HG03460 (cell line): ENCODE measurements at regions not wholly inside any gene's neighbourhood (a gene's known extent, or its start where the extent isn't known, plus 50 kb on each side); places are given as distances from the start of the nearest gene placed in this dataset.
"Not testable (repeated sequence)": the region's sequence is repeated elsewhere in the genome, so short reads cannot be mapped to it uniquely, and the experiment has no call there.

ENCODE experiments used
- ATAC-seq: cut with Tn5 transposase; IDR thresholded peaks from one replicate; pipeline ENCODE4 v1.9.1; 2021; ENCODE audit not compliant: unreplicated experiment

DNA sequence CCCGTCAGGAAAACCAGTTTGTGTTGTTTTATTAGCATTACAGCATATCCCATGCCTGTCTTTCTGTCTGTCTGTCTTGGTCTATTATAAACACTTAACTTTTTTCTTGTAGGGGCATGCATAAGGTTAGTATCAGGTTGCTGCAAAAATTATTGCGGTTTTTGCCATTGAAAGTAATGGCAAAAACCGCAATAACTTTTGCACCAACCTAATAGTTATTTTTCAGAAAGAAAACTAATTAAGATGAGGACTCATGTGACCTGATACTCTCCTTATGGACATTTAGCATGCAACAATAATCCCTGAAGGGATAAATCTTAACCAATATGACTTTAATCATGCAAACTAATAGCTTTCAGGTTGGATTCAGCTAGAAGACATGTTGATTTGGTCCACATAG, 326.7 kb upstream of the SUCLG2 start:
- ATAC-seq = no peak

DNA sequence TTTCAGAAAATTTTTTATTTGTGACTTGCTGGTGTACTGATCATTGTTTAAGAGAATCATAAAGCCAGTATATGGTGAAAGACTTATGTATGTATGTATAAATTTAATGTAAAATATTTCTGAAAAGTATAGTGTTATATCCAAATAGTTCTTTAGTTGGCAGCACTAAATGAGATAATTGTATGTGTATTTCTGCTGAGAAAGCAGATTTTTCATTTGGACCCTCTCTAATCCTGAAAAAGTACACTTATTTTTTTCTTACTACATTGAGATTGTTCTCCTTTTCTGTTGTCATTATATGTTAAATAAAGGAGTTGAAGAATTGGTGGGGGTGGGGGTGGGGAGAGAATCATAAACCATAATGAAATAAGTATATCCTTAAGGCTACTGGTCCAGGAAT, 324.9 kb upstream of the SUCLG2 start:
- ATAC-seq = no peak

DNA sequence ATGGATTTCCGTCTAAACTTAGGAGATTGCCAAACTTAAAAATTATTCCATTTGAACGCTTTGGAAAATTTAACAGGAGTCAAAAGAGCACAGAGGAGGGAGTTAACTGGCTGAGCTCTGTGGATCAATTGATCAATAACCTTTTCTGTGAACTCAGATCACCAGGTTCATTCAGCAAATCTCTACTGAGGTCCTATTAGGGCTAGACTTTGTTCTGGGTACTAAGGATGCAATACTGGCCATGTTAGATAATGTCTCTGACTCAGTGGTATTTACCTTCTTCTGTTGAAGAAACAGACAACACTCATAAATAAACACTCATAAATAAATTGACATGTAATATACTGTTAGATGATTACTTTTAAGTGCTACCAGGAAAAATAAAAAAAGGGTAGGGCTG, 323.4 kb upstream of the SUCLG2 start:
- no peak for ATAC-seq

DNA sequence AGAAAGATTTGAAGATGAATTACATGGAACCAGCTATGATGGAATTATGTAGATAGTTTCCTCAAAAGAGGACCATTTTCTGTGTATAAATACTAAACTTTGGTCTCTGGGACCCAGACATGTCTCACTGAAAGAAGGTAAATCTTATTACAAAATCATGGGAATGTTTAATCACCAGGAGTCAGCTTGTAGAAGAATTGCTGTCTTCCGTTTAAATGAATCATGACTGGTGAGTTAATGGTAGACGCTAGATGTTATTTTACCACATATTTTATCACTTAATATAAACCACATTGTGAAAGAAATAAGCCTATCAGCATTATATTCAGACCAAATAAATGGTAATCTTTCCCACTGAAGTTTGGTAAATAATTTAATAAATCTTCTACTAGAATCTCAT, 322.3 kb upstream of the SUCLG2 start:
- no peak for ATAC-seq

DNA sequence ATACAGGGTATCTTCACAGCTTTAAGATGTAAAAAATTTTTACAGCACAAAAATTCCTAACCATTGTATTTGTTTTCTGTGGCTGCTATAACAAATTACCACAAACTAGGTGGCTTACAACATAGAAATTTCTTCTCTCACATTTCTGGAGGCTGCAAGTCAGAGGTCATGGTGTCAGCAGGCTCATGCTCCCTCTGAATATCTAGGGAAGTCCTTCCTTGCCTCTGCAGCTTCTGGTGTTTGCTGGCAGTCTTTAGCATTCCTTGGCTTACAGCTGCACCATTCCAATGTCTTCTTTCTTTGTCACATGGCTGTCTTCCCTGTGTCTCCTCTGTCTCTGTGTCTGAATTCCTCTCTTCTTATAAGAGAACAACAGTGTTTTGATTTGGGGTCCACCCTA, 310.2 kb upstream of the SUCLG2 start:
- ATAC-seq = no peak

DNA sequence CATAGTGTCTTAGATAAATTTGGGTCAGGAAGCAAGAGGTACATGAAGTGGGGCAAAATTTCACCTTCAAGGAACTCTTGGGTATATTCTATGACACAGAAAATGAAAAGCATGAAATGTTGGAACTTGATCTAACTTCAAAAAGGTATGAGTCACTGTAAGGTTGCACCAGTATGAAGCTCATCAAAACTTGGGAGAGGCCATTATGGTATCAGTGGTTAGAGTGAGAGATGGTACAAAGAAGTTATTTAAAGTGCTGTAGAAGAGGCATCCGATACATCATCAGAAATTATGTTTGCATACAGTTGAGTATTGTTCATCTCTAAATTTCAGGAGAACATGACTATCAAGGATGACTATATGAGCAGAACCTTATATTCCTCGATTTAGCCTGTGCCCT, 302.9 kb upstream of the SUCLG2 start:
- ATAC-seq = no peak

DNA sequence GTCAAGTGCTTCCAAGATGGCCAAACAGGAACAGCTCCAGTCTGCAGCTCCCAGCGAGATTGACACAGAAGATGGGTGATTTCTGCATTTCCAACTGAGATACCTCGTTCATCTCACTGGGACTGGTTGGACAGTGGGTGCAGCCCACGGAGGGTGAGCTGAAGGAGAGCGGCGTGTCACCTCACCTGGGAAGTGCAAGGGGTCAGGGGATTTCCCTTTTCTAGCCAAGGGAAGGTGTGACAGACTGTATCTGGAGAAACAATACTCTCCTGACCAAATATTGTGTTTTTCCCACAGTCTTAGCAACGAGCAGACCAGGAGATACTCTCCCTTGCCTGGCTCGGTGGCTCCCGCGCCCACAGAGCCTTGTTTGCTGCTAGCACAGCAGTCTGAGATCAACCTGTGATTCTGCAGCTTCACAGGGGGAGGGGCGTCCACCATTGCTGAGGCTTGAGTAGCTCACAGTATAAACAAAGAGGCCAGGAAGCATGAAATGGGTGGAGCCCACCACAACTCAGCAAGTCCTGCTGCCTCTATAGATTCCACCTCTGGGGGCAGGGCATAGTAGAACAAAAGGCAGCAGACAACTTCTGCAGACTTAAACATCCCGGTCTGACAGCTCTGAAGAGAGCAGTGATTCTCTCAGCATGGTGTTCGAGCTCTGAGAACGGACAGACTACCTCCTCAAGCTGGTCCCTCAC, 293.5 kb upstream of the SUCLG2 start:
- no peak for ATAC-seq

DNA sequence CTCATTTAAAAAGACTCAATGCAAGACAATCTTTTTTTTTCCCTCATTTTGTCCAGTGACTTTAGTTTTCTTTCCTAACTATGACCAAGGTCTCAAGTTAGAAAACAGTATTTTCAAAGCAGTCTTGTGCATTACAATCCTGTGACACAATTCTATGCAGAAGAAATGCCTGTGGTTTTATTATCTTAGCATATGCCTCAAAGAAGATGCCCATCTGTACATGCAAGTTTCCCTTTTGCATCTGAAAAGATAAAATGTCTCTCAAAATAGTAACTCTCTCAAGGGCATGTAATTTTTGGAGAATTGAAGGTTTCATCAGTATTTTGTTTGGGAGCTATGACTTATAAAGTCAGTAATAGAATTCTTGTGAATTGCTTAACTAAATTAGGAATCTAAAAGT, 292.0 kb upstream of the SUCLG2 start:
- no peak for ATAC-seq

DNA sequence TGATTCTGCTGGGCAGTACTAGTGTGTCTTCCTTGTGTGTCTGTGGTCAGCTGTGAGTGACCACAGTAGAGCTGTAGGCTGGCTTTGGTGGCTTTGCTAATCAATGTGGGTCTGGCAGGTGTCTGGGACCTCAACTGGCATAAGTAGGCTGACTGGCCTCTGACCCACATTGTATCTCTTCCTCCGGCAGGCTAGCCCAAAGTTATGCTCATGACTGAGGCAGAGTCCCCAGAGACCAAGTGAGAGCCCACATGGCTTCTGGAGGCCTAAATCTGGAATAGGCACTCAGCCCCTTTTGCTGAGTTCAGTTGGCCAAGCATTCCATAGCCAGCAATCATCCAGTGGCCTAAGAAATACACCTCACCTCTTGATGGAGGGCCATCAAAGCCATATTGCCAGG, 289.1 kb upstream of the SUCLG2 start:
- no peak for ATAC-seq

DNA sequence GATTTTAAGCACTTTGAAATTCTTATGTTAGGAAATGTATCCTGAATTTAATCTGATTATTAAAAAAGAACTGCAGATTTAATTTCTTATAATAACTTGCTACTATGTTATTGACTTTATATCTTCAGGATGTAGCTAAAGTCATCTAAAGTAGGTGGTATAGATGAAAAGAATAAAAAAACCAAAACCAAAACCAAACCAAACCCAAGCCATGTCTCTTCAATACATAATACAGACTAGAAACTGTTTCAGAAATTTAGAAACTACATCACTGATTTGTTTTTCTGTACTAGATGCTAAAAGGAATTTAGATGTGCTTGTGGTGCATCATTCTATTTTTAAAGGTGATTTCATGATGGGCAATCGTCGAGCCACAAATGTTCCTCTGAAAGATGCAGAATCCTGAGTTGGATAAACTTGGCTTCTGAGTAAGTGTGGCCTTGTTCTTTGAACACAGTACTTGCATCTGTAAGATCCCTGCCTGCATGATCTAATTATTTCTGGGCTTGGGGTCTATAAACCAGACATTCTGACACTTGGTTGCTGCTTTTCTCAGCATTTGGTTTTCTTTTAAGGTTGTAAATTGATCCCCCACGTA, 287.1 kb upstream of the SUCLG2 start:
- ATAC-seq = no peak

DNA sequence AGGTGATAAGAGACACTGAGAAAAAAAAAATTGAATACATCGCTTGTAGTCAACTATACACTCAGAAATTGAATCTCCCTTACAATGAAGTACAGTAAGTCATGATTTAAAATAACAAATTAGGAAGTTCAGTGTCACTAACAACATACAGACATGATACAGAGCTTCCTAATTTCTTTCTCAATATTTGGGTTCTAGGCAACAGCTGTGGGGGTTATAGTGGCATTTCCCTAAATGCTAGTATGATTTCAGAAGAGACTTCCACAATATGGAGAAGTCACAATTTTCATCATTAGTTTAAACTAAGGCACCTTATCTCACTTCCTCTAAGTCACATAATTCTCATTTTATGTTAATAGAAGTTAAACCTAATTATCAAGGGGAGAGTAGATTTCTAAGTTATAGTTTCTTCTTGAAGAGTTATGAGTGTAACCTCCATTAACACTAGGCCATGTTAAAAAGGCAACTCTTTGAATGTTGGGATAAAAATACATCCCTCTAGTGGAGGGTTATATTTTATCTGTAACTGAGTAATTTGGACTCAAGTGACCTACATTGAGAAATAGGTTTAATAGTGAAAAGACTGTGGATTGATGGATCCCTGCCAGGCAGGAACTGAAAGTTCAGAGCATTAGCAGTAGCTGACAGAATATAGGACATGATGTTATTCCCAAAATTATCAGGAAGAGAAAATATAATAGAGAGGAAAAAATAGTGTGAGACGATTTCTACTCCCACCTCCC, 286.0 kb upstream of the SUCLG2 start:
- ATAC-seq = no peak

DNA sequence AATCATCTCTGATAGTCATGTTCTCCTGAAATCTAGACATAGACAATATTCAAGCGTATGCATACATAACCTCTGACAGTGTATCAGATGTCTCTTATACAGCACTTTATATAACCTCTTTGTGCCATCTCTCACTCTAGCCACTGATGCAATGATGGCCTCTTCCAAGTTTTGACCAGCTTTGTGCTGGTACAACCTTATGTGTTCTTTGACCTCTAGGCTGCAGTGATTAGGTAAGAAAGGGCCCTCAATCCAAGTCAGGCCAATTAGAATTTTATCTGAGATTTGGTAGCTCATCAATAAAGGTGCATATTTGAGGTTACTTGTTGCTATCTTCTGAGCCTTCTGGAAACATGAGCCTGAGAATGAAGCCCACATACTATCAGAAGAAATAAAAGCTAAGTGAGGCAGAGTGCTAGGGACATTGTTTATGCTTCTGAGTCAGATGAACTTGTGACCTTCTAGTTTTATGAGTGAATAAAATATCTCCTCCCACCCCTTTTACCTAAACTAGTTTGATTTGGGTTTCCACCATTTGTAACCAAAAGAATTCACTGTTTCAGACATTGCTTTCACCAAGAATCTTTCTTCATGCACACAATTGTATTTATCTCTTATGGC, 283.2 kb upstream of the SUCLG2 start:
- ATAC-seq = no peak

DNA sequence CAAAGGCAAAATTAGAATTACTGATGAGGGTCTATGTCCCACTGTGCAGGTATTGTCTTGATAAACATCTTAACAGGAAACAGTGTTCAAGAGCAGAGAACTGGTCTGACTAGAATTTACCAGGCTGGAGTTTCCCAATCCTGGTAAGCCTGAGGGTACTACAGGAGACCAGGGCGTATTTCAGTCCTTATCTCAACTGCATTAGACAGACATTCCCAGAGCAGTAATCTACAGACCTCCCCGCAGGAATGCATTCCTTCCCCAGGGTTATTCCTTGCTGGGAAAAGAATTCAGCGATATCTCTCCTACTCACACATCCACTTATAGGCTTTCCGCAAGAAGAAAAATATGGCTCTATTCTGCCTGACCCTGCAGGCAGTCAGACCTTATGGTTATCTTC, 276.0 kb upstream of the SUCLG2 start:
- not testable (repeated sequence) for ATAC-seq

DNA sequence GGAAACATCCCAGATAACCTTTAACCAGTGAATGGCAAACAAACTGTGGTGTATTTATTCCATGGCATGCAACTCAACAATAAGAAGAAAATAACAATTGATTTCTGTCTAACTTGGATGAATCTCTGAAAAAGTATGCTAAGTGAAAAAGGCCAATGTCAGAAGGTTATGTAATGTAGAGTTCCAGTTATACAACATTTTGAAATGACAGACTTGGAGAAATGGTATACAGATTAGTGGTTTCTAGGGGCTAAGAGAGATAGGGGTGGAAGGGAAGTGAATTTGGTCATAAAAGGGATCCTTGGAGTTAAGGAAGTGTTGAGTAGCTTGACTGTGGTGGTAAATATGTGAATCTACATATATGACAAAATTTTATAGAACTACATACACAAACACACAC, 269.4 kb upstream of the SUCLG2 start:
- ATAC-seq = no peak

DNA sequence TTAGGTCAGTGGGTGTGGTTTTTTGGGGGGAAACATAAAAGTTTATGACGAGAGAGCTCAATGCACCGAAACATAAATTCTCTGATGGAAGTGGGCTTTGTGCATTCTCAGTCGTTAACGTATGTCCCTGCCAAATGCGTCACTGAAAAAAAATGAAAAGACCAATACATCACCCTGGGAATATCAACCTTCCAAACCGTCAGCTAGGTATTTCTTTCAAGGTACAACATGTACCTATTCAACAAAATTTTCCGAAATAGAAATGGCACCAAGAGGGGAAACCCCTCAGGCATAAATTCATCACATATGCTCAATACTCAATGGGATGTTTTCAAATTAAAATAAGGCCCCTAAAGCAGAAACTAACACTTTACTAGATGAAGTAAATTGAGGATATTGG, 266.6 kb upstream of the SUCLG2 start:
- ATAC-seq = no peak

DNA sequence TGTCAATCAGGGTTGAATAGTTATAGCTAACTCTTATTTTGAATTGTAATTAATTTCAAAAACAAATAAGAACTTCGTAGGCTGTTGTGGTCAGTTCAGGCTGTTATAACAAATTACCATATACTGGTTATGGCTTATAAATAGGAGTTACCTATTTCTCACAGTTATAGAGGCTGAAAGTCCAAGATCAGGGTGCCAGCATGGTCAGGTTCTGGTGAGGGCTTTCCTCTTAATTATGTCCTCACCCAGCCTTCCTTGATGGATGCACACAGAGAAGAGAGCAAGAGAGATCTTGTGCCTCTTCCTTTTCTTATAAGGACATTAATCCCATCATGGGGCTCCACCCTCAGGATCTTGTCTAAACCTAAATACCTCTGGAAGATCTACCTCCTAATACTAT, 265.9 kb upstream of the SUCLG2 start:
- ATAC-seq = no peak

DNA sequence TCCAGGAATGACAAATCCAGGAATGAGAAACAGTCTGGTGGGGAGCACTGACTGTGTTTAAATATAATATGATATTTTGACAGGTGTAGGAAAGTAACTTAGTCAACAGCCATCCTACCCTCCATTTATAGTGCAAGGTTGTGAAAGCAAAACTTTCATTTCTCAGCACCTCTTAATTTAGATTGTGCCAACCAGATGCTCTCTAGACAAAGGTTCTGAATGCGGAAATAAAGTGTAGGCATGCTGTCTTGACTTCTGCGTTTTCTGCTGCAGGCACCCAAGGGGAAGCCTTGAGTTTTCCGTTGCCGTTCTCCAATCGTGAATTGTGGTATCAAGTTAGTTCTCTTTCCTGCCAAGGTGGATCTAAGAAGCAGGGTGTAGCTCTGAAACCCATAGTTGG, 261.9 kb upstream of the SUCLG2 start:
- ATAC-seq = no peak

DNA sequence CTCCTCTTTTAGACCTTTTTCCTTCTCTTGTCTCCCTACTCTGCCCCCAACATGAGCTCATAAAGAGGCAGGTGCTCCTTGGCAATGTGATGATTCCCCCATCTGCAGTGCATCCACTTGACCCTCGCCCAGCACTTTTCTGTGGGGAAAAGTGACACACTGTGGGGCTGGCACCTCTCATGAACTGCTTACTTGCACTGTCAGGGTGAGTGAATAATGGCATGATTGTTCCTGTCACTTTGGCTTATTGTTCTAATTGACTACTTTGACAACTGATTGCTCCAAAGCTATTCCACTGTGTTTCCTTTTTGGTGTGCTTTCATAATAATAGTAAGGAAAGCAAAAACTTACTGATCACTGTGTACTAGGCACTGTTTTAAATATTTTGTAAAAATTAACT, 253.3 kb upstream of the SUCLG2 start:
- no peak for ATAC-seq

DNA sequence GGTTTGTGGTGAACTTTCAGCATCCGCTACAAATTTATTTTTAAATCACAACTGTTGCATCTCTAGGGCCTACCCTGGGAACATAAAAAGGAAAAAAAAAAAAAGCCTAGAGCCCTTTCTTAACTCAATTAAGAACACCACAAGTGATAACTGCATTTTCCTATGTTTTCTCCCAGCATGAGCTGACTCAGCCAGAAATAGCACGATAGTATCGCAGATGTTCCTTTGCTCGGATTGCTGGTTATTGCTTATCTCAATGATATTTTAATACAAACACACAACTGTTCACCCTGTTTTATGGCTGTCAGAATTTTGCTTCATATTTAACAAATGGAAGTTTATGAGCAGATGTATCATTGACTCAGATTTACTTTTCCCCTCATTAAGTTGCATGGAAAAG, 251.8 kb upstream of the SUCLG2 start:
- no peak for ATAC-seq

DNA sequence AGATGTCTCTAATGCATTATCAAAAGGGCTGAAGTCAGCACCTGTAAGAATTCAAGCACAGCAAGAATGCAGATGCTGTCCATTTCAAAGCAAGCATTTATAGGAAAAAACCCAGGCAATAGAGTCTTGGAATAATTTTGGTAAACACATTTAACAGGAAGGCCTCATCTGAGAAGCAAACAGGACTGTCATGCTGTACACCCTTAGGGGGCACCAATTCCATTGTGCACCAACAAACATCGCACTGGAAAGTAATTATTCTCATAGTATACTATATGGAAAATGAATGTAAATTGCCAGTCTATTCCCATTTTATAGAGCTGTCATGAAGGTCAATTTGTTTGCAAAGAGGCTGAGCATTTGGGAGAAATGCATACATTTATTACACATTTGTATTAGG, 247.3 kb upstream of the SUCLG2 start:
- no peak for ATAC-seq

DNA sequence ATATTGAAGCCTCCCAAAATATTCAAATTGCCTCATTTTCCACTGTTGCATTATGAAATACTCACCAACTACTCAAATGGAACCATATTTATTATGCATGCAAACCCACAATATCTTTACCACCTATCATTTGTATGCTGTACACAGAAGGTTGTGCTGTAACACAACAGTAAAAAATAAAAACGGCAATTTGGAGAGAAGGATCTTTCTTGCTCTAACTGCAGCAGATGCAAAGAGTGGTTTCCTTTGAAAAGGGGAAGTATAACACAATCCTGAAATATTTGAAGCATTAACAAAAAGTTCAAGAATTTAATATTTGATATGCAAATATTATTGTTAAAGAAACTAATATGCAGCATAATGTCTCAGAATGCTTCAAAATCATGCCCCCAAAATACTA, 244.5 kb upstream of the SUCLG2 start:
- no peak for ATAC-seq
